HG02852 (cell line): ENCODE measurements at regions not wholly inside any gene's neighbourhood (a gene's known extent, or its start where the extent isn't known, plus 50 kb on each side); places are given as distances from the start of the nearest gene placed in this dataset.
A peak's percentile ranks its signal among the peaks of the same experiment; 100 is the strongest.

Experiments
- ATAC-seq: cut with Tn5 transposase; IDR thresholded peaks from one replicate; pipeline ENCODE4 v1.9.1; 2021; ENCODE audit warnings: mild to moderate bottlenecking, moderate library complexity; ENCODE audit not compliant: unreplicated experiment

DNA sequence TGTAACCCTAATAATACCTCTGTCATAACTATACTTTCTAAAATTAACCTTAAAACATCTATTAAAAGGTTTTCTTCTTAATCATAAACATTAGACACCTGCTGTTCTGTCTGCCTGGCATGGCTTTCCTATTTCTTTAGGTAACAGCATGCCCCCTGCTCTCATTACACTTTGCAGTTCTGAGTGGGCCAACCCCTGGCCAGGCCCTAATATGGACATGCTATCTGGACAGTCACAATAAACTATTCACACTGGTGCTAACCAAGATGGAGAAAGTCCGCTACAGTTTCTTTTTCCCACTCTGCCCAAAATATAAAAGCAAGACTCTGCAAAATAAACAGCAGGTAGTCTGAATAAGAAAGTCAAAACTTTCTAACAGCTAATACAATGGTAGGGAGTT is 84.0 kb downstream of the ELAPOR2 start:
- no peak for ATAC-seq

DNA sequence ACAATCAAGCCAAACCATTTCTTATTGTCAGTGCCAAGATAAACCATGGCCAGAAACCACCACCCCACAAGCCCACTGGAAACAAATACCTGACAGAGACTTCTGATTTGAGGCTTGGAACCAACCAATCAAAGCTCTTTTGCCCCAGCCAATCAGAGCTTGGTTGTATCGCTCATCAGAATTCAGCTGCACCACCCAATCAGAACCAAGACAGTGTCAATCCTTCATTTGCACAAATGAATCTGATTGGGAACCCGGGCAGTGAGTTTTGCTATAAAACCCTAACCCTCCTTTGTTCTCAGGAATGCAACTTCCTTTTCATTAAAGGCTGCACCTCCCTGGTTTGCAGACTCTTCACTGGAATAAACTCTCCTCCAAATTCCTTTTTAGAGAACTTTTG is 87.4 kb downstream of the ELAPOR2 start:
- no peak for ATAC-seq

DNA sequence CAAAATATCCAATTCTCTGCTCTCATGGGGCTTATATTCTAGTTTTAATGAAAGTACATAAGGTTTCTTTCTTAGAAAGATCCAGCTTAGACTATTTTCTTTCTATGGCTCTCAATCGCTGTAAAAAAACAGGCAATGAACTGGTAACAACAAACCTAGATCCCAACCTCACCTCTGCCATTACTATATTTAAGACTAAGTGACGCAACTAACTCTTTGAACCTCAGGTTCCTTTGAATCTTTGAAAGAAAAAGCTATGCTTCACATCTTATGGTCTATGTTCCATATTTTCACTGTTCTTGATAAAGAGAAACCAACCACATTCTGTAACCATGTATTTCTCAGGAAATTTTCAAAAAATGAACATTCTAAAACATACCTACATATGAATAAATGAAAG is 88.5 kb downstream of the ELAPOR2 start:
- ATAC-seq: no peak

DNA sequence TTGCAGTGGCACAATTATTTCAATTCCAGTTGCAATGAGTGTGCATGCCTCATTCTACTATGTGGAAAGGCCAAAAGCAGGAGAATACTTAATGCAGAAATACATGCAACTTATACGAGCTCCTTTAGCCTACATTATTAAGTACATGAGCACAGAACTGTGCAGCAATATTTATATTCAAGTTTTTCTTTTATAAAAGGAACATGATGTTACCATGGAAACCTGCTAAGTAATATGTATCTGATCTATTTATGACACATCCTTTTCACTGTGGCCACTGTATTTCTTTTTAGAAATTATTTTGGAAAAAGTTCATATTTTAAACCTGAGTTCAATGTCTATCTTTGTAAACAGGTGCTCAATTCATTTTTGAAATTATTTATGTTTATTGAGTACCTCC is 88.9 kb downstream of the ELAPOR2 start:
- no peak for ATAC-seq

DNA sequence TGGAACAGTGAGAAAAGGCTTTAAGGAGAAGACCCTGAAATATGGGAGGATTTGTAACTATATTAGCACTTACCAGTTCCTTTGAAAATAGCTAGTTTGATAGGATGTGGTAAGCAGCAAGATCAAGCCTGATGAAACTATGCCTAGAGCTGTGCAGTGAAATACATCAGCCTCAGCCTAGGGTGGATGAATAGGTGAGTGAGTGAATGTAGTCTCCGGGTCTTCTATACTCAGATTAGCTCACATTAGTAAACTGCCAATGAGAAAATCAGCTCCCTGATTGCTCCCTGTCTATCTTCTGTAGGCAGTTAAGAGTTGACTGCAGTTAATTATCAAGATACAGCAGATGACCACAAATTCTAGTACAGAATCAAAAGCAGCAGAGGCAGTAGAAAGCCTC is 89.6 kb downstream of the ELAPOR2 start:
- no peak for ATAC-seq

DNA sequence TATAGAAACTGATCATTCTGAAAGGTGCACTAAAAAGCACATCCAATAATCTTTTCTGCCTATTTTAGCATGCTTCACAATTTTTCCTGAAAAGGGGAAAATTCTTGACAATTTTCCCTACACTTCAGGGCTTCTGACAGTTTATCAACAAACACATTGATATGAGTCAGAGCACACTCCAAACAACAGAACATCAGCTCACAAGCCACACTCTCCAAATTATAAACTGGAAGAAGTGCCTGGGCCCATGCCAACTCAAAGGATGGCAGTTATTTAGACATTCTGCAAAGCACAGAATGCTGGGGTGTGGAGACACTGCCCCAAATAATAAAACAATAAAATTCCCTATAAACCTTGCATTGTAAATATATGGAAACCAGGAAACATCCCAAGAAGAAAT is 90.8 kb downstream of the ELAPOR2 start:
- no peak for ATAC-seq

DNA sequence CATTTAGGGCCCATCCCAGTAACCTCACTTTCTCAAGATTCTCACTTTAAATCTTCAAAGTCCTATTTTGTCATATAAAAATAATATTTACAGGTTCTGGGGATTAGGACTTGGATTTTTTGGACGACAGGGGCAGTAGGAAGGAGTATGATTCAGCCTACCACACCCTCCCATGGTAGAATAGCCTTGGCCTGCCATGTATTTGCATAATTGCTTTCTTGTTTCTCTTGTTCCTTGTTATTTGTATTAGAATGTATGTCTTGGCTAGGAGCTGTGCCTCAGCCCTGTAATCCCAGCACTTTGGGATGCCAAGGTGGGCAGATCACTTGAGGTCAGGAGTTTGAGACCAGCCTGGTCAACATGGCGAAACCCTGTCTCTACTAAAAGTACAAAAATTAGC is 92.5 kb downstream of the ELAPOR2 start:
- ATAC-seq: no peak

DNA sequence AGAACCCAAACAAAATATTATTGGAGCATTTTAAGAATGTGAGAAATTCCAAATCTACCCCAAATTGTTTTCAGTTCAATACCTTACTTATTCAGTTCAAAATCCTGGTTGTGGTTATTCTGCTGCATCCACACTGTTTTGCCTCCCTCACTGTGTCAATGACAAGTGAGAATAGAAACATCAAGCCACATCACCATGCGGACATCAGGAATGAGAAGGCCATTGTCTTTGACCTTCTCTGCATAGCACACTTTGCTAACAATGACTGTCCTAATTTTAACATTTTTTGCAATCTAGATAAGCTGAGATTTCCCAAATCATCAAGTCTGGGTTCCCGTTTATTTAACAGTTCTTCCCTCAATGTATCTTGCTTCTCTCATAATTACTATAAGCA is 93.7 kb downstream of the ELAPOR2 start:
- ATAC-seq: no peak

DNA sequence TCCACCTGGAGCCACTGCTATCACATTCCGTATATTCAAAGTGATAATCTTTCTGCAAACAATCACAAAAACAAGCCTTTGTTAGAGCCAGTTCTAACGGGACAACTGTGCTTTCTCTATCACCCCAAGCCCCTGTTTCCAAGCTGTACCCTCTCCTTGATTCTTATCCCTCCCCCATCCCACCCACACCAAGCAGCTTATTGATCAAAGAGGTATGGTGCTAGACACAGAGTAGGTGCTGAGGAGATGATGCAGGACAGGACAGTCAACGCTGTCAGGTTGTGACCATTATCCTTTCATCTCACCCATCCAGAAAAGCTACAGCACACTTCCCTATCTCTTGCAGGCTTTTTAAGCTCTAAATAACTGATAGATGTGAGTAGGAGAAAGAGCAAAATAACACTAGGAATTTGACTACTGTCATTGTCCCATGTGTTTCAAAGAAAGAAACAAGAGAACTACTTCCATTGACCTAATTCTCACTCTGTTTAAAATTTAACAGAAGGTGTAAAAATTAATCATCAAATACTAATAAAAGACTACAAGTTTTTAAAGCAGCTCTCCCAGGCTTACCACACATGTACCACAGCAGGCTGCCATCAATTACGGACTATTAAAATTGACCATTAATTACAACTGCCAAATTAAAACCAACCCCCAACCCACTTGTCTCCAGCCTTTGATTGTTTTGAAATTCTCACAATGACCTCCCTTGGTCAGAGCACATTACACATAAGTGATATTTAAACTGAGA is 94.3 kb downstream of the ELAPOR2 start:
- ATAC-seq: no peak

DNA sequence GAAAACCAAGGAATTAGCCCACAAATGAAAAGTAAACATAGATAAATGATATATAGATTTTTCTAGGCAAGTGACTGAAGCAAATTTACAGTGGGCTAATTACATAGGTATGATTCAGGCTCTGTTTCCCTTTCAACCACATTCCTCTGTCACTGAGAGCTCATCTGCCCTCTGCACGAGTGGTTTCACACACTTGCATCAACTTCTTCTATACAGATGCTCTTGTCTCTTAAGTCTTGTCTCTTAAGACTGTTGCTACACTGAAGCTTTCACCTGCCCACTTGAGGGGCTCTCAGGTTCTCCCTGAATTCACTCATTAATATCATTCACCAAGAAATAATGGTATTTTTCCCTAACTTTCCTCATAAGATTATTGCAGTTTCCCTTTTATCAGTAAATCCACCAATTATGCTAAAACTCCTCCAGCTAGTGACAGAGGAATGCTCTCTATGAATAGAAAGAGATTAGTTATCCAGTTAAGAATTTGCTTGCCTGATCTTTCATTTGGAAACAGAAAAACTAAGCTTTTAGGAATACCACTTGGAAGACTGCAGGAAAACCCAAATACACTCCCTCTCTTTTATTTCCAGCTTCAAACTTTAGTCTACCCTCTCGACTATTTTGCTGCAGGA is 95.7 kb downstream of the ELAPOR2 start:
- peak; percentile 94 for ATAC-seq

DNA sequence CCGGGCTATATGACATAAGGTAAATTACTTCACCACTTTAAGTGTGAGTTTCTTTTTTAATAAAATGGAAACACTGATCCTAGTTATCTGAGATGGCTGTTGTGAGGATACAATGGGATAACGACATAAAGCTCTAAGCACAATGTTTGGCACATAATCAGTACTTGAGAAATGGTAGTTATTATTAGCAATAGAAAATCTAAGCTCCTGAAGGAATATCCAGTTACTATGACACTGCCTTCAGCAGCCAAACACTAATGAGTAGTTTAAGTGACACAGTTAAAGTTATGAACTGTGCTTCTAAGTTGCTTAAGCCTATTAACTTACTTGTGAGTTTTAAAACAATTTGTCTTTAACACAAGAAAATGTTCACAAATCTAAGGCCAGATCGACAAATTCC is 96.8 kb downstream of the ELAPOR2 start:
- ATAC-seq: no peak

DNA sequence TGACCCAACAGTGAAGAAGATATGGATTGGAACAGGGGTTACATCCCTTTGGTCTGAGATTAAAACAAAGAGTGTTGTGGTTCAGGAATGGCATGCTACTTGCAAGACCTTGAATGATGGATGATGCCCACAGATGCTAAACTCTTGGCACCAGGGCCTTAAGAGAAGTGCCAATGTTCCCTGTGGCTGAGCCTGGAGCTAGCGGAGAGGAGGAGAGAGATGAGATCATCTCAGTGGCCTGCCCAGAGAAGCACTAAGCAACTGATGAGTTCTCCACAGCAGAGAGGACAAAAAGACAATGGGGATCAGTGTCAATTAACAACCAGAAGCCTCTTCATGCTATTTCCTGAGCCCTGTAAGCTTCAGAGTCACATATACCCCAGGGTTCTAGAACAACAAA is 97.8 kb downstream of the ELAPOR2 start:
- no peak for ATAC-seq

DNA sequence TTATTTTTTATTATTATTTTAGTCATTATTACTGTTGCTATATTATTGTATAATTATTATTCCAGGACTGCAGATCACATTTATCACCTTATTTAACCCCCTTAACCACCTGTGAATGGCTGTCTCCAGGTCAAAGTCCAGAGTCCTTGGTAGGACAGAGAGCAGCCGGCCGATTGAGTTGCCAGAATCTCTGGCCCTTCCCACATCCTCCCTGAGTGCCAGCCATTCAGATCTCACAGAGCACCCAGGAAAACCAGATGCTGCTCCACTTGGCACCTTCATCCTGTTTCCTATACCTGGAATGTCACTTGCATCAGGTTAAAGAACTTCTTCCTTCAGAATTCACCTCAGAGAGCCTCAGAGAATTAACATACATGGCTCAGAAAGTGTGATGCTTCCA is 101.1 kb downstream of the ELAPOR2 start:
- ATAC-seq: no peak

DNA sequence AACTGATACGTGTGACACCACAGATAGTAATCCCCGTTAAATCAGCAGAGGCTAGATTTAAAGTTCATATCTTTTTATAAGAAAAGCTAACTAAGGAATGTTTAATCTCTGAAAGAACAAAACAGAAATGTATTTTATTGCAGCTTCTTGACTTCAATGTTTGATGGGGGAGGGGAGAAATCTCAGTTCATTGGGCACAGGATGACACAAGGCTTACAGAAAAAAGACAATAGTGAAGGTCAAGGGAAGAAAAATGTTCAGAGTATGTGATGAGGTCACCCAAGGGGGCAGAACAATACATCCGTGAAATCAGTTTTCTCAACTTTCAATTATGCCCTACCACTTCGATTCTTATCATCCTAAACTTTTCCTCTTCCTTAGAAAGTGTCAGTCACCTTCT is 102.9 kb downstream of the ELAPOR2 start:
- ATAC-seq: no peak

DNA sequence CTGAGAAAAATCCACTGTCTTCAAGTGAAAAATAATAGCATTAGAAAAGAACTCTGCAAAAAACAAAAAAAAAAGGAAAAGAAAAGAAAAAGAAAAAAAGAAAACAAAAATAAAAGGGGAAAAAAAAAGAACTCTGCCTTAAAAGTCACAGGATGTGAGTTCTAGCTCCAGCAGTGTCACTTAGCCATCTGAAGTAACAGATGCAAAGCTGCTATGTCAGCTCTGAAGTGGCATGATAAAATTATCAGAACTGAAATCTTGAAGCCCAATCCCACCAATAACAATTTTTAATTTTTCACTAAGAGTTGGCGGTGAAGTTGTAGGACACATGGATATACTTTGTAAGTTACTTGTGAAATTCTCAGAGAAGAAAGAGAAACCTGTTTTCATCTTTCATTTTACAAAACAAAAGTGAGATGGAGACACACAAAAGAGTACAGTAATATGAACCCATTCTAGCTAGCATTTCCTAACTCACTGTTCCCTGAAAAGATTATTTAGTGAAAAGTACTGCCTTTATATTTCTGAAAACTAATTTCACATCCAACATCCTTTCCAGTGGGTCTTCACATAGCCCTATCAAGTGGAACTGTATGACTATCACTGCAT is 103.5 kb downstream of the ELAPOR2 start:
- peak; percentile 50 for ATAC-seq

DNA sequence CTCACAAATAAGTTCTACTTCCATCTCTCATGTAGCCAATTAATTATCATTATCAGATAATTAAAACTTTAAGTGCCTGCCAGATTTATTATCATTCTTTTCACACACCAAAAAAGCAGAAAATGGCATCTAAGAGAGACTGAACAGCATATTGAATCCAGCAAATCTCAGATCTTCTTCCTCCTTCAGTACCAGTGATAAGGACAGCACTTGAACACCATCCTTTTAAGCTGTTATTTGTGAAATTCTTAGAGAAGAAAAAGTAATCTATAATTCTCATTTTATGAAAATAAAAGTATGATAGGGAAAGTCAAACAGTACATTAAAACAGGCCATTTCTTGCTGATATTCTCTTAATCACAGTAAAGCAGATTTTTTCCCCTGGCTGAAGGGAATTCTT is 104.5 kb downstream of the ELAPOR2 start:
- no peak for ATAC-seq

DNA sequence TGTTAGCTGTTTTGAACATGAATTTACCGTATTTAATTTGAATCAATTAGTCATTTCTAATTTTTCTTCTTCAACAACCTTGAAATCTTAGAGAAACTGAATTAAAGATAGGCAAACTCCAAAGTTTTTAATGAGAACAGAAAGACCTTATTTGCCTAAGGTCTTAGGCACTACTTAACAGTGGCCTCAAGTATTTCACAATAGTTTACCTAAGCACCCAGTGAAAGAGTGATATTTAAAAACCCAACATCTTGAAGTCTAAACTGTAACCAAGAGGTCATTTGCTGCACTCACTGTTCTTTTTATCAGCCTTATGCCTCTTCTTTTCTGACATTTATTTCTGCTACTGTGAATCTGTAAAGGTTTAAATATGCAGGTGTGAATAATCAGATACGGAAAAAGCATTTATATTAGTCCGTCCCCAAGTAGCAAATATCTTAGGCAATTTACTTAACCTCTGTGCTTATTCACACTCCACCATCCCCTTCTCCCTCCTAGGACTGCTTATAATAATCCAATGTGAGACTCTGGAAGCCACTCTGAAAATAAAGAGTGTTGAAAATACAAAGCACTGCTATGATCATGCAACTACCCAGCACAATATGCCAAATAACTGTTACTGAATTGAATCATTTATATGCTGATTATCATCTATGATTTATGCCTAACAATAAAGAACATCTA is 105.7 kb downstream of the ELAPOR2 start:
- ATAC-seq: no peak

DNA sequence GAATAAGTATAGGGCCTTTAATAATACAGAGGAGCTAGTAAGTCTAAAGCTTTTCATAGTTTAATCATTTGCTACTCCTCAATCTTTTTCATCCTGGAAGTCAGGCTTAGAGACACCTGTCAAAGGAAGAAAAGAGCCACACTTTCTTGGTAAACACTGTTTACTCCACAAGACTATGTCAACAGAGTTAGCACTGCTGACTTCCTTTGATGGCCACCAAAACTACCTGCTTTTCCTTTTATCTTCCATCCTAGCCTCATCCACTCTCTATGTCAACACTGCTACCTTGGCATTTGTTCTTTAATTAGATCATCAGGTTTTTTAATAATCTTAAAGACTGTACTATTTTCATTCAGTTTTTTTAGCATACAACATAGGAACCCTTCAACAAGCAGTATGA is 106.2 kb downstream of the ELAPOR2 start:
- no peak for ATAC-seq

DNA sequence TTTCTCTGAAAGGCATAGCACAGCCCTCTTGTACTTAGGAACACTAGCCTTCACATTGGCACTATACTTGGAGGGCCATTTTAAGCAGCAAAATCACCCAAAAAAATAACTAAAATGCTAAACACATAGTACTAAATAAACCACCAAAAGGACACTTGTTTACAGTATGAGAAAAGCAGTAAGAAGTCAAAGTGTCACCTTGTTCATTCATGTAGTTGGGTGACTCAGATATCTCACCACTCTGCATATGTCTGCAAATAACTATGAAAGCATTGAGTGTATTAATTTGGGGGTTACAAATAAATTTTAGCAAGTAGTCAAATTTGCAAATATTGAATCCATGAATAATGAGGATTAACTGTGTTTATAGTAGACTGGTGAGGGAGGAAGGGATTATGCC is 107.6 kb downstream of the ELAPOR2 start:
- no peak for ATAC-seq

DNA sequence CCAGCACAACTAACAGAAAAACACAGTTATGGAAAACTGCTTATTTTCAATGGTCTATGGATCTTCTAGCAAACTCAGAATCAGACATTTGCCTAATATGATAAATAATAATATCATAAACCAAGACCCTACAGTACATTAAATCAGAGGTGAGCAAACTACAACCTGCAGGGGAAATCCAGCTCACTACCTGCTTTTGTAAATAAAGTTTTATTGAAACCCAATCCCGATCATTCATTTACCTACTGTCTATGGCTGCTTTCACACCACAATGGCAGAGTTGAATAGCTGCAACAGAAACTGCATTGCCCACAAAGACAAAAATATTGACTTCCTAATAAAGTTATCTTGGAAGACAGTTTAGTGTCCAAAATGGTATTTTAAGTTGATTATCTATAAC is 108.5 kb downstream of the ELAPOR2 start:
- ATAC-seq: no peak

DNA sequence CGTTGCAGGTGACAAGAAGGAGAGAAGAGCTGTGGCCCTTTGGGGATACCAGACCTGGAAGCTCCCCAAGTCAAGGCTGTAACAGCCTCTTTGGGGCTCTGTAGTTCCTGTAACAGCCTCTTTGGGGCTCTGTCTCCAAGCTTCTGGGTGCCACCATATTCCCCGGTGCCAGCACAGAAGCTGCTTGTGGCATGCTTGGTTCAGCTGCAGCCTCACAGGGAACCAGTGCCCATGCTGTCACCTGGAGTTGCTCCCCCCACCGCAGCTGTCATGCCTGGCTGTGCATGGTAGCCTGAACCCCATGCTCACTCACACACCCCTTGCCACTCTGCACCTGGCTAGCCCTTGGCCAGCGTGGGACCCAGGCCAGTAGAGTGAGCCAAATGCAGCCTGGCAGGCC is 109.1 kb downstream of the ELAPOR2 start:
- ATAC-seq: no peak

DNA sequence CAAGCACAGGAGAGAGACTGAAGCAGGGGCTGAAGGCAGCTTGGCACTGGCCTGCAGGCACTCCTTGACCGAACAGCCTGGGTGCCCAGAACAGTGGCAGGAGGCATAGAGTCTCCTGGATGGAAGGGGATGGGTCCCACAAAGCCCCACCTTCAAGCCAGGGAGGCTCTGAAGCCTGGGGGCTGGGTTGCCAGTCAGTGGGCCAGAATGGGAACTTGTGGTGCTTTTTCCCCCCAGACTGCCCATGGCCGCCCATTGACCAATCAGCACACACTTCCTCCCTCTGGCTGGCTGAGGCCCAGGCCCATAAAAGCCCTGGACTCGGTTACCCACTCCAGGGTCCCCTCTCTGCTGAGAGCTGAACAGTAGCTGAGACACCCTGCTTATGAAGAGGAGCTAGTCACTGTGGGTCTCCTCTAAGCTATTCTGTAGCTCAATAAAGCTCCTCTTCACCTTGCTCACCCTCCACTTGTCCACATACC is 109.6 kb downstream of the ELAPOR2 start:
- no peak for ATAC-seq
